Stimulated activated CD8-positive, alpha-beta memory T cell treated with anti-CD3 and anti-CD28 coated beads, Interleukin-15, amount 100 ng/mL, for 24 hours (primary cell): ENCODE measurements at regions not wholly inside any gene's neighbourhood (a gene's known extent, or its start where the extent isn't known, plus 50 kb on each side); places are given as distances from the start of the nearest gene placed in this dataset.

Source experiments
- DNase-seq: peaks from one replicate; pipeline ENCODE4 v3.0.0-alpha.2; 2020; ENCODE audit warnings: low read depth

GRCh38 chr19:31501427-31502195 is 152.4 kb upstream of the TSHZ3 start:
- no peak for DNase-seq

- DNase-seq: no peak
Measured at GRCh38 chr19:31502536-31503170, 153.4 kb upstream of the TSHZ3 start.

GRCh38 chr19:31503211-31503610 is 154.0 kb upstream of the TSHZ3 start:
- no peak for DNase-seq

GRCh38 chr19:31504221-31504620 is 155.0 kb upstream of the TSHZ3 start:
- no peak for DNase-seq

GRCh38 chr19:31505596-31505910 is 156.3 kb upstream of the TSHZ3 start:
- DNase-seq: no peak

GRCh38 chr19:31506102-31506501 is 156.9 kb upstream of the TSHZ3 start:
- DNase-seq: no peak

- DNase-seq: no peak
Measured at GRCh38 chr19:31510635-31511034, 161.4 kb upstream of the TSHZ3 start.

- no peak for DNase-seq
Measured at GRCh38 chr19:31511098-31511497, 161.9 kb upstream of the TSHZ3 start.

GRCh38 chr19:31511696-31512095 is 162.5 kb upstream of the TSHZ3 start:
- DNase-seq: no peak

- DNase-seq: no peak
Measured at GRCh38 chr19:31512181-31512970, 163.1 kb upstream of the TSHZ3 start.

GRCh38 chr19:31513841-31514240 is 164.6 kb upstream of the TSHZ3 start:
- no peak for DNase-seq

- no peak for DNase-seq
Measured at GRCh38 chr19:31515931-31516330, 166.7 kb upstream of the TSHZ3 start.

- no peak for DNase-seq
Measured at GRCh38 chr19:31516756-31517155, 167.5 kb upstream of the TSHZ3 start.

GRCh38 chr19:31517224-31518180 is 168.3 kb upstream of the TSHZ3 start:
- no peak for DNase-seq

- no peak for DNase-seq
Measured at GRCh38 chr19:31518216-31519020, 169.2 kb upstream of the TSHZ3 start.

GRCh38 chr19:31519256-31519655 is 170.0 kb upstream of the TSHZ3 start:
- DNase-seq: no peak

GRCh38 chr19:31519908-31520307 is 170.7 kb upstream of the TSHZ3 start:
- DNase-seq: no peak

GRCh38 chr19:31520633-31521032 is 171.4 kb upstream of the TSHZ3 start:
- no peak for DNase-seq

- no peak for DNase-seq
Measured at GRCh38 chr19:31525610-31526147, 176.4 kb upstream of the TSHZ3 start.

- no peak for DNase-seq
Measured at GRCh38 chr19:31527443-31527842, 178.2 kb upstream of the TSHZ3 start.

- no peak for DNase-seq
Measured at GRCh38 chr19:31528261-31528660, 179.0 kb upstream of the TSHZ3 start.
